22Rv1 (cell line): ENCODE measurements at regions not wholly inside any gene's neighbourhood (a gene's known extent, or its start where the extent isn't known, plus 50 kb on each side); places are given as distances from the start of the nearest gene placed in this dataset.

Source experiments
- ZFX ChIP-seq: fragments of 450-650 bp; IDR thresholded peaks from 2 replicates; pipeline ENCODE4 v1.6.1; 2017; ENCODE audit warnings: antibody characterized with exemption, borderline replicate concordance
- TF ChIP-seq, protein P1 (sequence below): fragments of 450-650 bp; IDR thresholded peaks from 2 replicates; pipeline ENCODE4 v1.5.1; 2017; ENCODE audit warnings: mild to moderate bottlenecking

DNA sequence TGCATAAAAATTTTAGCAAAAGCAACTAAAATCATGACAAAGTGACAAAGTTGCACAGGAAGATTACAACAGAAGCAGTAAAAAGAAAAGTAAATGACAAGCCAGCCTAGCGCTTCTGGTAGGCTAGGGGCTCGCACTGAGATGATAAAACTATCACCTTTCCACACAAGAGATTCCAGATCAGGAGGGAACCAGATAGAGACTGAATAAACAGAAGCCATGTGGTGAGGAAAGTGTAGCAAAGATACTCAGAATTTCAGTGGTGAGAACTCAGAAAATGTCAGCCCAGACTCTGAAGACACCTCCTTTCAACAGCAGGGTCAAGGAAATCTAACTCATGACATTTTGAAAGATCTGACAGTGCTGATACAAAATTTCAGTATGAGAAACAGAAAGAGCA lies 77.4 kb upstream of the DNAJC10 start:
- TF ChIP-seq, protein P1, sequence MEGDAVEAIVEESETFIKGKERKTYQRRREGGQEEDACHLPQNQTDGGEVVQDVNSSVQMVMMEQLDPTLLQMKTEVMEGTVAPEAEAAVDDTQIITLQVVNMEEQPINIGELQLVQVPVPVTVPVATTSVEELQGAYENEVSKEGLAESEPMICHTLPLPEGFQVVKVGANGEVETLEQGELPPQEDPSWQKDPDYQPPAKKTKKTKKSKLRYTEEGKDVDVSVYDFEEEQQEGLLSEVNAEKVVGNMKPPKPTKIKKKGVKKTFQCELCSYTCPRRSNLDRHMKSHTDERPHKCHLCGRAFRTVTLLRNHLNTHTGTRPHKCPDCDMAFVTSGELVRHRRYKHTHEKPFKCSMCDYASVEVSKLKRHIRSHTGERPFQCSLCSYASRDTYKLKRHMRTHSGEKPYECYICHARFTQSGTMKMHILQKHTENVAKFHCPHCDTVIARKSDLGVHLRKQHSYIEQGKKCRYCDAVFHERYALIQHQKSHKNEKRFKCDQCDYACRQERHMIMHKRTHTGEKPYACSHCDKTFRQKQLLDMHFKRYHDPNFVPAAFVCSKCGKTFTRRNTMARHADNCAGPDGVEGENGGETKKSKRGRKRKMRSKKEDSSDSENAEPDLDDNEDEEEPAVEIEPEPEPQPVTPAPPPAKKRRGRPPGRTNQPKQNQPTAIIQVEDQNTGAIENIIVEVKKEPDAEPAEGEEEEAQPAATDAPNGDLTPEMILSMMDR: no peak
- no peak for TF ChIP-seq ZFX
